ENCODE measurements at regions not wholly inside any gene's neighbourhood (a gene's known extent, or its start where the extent isn't known, plus 50 kb on each side); places are given as distances from the start of the nearest gene placed in this dataset.

DNA sequence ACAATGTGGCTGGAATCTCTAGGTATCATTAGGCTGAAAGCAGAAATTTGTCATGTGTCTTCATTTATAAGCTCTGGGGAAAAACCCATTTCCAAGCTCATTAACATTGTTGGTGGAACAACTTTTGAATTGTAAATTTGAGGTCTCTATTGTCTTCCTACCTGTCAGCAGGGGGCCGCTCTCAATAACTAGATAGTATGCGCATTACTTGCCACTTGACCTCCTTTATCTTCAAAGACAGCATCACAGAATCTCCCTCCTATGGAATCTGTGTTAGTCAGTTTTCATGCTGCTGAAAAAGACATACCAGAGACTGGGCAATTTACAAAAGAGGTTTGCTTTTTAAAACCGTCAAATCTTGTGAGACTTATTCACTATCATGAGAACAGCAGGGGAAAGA lies 223.1 kb downstream of the CALCRL start:
- H3K4me3 ChIP-seq (ENCODE audit: low read length), result no peak overlapping the region
- TF ChIP-seq, protein P1, sequence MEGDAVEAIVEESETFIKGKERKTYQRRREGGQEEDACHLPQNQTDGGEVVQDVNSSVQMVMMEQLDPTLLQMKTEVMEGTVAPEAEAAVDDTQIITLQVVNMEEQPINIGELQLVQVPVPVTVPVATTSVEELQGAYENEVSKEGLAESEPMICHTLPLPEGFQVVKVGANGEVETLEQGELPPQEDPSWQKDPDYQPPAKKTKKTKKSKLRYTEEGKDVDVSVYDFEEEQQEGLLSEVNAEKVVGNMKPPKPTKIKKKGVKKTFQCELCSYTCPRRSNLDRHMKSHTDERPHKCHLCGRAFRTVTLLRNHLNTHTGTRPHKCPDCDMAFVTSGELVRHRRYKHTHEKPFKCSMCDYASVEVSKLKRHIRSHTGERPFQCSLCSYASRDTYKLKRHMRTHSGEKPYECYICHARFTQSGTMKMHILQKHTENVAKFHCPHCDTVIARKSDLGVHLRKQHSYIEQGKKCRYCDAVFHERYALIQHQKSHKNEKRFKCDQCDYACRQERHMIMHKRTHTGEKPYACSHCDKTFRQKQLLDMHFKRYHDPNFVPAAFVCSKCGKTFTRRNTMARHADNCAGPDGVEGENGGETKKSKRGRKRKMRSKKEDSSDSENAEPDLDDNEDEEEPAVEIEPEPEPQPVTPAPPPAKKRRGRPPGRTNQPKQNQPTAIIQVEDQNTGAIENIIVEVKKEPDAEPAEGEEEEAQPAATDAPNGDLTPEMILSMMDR (conservative IDR thresholded peaks at IDR 0.05; ENCODE audit: low read length), result no peak
- no peak for DNase-seq (ENCODE audit: low read depth)

DNA sequence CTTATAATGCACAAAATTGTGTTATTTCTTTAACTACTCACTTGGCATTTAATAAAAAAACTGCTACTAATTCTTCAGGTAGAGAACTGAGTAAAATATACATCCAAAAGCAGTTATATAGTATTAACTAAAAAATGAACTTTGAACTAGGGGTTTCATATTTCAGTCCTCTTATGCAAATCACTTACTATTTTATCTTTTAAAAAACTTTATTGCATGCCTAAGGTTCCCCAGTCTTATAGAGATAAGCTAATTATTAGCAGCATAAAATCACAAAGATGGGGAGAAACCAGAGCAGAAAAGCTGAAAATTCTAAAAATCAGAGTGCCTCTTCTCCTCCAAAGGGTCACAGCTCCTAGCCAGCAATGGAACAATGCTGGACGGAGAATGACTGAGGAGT lies 228.0 kb downstream of the CALCRL start:
- no peak overlapping the region for H3K4me3 ChIP-seq (ENCODE audit: low read length)
- TF ChIP-seq, protein P1 (conservative IDR thresholded peaks at IDR 0.05; ENCODE audit: low read length), result no peak
- no peak for DNase-seq (ENCODE audit: low read depth)

DNA sequence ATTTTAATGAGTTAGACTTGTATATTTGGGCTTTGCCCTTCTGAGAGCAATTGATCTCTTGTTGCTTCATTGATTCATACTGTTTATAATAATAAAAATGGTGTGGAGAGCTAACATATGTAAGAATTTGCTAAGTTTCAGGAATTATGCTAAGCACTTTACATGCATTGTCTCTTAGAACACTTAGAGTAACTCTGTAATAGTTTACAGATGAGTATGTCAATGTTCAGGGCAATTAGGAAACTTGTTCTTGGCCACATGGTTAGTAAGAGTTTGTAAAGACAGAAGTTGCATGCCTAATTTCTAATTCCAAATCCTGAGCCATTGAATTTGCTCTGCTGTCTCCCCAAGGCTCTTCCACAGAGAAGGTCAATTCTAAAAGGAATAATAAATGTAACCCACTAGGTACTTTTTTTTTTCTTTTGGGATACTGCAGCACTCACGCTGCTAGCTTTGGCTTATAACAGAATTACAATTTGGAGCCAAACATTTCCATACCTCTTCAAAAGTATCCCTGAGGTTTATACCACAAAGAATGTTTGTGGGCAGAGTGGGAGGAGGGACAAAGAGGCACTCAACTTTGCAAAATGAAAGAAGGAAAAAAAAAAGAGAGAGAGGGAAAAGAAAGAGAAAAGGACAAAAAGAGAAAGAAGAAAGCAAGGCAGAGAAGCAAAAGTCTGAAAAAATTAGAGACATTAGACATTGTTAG lies 232.4 kb downstream of the CALCRL start:
- H3K4me3 ChIP-seq (ENCODE audit: low read length), result no peak overlapping the region
- DNase-seq (ENCODE audit: low read depth), result peak; percentile 43
- TF ChIP-seq, protein P1 (conservative IDR thresholded peaks at IDR 0.05; ENCODE audit: low read length), result no peak

DNA sequence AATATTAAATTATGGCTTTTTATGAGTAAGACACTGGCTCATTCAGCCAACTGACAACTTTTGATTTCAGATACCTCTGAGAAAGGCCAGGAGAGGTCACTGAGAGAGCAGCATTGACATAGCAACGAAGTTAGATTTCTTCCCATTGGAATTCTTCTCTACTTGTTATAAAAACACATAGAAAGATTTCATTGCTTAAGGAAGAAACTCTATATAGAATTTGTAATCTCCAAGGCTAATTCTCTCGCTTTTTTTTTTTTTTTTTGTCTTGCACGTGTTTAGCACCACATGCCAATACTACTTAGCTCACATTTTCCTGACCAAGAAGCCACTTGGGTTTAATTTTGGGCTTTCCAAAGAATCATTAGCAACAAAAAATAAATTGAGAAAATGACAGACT lies 233.7 kb downstream of the CALCRL start:
- H3K4me3 ChIP-seq (ENCODE audit: low read length), result no peak overlapping the region
- no peak for DNase-seq (ENCODE audit: low read depth)
- TF ChIP-seq, protein P1 (conservative IDR thresholded peaks at IDR 0.05; ENCODE audit: low read length), result no peak

DNA sequence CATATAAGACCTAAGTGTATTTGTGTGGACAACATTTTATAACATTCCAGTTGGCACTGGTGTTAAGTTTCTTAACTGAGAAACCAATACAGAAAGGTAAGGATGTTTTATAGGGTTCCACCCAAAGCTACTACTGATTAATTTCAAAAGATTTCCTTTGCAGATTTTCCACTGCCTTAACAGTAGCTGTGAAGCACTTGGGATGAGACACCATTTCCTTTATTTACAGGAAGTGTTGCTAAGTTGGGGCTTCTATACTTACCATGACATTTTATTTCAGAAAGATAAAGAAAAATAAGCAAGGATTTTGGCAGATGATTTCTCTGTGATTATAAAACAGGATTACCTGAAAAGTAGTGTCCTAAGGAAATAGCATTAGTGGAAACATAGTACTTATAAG lies 234.3 kb downstream of the CALCRL start:
- H3K4me3 ChIP-seq (ENCODE audit: low read length), result no peak overlapping the region
- TF ChIP-seq, protein P1 (conservative IDR thresholded peaks at IDR 0.05; ENCODE audit: low read length), result no peak
- no peak for DNase-seq (ENCODE audit: low read depth)

DNA sequence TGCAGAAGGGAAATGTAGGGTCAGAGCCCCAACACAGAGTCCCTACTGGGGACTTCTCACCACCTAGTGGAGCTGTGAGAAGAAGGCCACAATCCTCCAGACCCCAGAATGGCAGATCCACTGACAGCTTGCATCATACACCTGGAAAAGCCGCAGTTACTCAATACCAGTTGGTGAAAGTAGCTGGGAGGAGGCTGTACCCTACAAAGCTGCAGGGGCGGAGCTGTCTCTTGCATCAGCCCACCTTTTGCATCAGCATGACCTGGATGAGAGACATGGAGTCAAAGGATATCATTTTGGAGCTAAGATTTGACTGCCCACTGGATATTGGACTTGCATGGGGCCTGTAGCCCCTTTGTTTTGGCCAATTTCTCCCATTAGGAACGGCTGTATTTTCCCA lies 237.3 kb downstream of the CALCRL start:
- TF ChIP-seq, protein P1 (conservative IDR thresholded peaks at IDR 0.05; ENCODE audit: low read length), result no peak
- no peak for DNase-seq (ENCODE audit: low read depth)
- H3K4me3 ChIP-seq (ENCODE audit: low read length), result no peak overlapping the region

DNA sequence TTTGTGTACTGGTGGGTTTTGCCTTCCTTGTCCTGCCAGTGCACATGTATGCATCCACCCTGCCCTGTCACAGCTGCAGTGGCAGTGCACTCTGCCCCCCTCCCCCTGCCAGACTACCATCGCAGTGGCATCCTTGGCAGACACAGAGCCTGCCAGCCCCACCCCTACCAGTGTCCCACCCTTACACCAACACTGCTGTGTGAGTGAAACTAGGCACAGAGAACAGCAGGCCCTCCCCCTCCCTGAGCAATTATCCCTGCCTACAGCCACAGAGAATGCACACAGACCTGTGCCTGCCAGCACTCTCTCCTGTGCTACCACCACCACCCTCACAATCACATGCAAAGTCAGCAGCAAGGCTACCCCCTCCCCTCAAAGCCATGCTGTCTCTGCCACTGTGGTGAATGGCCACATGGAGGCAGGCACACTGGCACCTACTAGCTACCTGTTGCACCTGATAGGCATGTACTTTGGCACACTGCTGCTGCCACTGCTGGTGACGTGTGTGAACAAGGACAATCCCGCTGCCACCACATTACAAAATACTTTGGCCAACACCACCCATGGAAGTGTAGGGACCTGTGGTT lies 239.8 kb downstream of the CALCRL start:
- TF ChIP-seq, protein P1 (conservative IDR thresholded peaks at IDR 0.05; ENCODE audit: low read length), result no peak
- DNase-seq (ENCODE audit: low read depth), result no peak

More for the DNA sequence above, 239.8 kb downstream of the CALCRL start:
- no peak overlapping the region for H3K4me3 ChIP-seq (ENCODE audit: low read length)

All from AG10803 (cell line).